ENCODE measurements at regions not wholly inside any gene's neighbourhood (a gene's known extent, or its start where the extent isn't known, plus 50 kb on each side); places are given as distances from the start of the nearest gene placed in this dataset.

- no peak for TF ChIP-seq ZNF234 (CRISPR knock-in tag; conservative IDR thresholded peaks at IDR 0.05)
- no peak for TF ChIP-seq ZBTB43 (CRISPR knock-in tag; conservative IDR thresholded peaks at IDR 0.05)
- TF ChIP-seq ZNF460 (CRISPR knock-in tag; IDR thresholded peaks at IDR 0.05; ENCODE audit: borderline replicate concordance) = no peak
- TF ChIP-seq ARNT2 (CRISPR knock-in tag; IDR thresholded peaks at IDR 0.05; ENCODE audit: low read depth) = no peak
- TF ChIP-seq SRSF4 (IDR thresholded peaks at IDR 0.05; ENCODE audit: low read depth, low read length, poor library complexity, severe bottlenecking) = no peak
- TF ChIP-seq, protein P1, sequence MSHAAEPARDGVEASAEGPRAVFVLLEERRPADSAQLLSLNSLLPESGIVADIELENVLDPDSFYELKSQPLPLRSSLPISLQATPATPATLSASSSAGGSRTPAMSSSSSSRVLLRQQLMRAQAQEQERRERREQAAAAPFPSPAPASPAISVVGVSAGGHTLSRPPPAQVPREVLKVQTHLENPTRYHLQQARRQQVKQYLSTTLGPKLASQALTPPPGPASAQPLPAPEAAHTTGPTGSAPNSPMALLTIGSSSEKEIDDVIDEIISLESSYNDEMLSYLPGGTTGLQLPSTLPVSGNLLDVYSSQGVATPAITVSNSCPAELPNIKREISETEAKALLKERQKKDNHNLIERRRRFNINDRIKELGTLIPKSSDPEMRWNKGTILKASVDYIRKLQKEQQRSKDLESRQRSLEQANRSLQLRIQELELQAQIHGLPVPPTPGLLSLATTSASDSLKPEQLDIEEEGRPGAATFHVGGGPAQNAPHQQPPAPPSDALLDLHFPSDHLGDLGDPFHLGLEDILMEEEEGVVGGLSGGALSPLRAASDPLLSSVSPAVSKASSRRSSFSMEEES (CRISPR knock-in tag; IDR thresholded peaks at IDR 0.05) = 0 out of 2 replicates have a peak, but pooled peaks have one; percentile 41
- no peak for TF ChIP-seq IKZF4 (CRISPR knock-in tag; IDR thresholded peaks at IDR 0.05; ENCODE audit: borderline replicate concordance, low read depth, not compliant biosample characterization)
- no peak for TF ChIP-seq E2F2 (CRISPR knock-in tag; IDR thresholded peaks at IDR 0.05; ENCODE audit: borderline replicate concordance)
- no peak for TF ChIP-seq ZFP62 (CRISPR knock-in tag; IDR thresholded peaks at IDR 0.05)
- TF ChIP-seq HDAC2 (CRISPR knock-in tag; IDR thresholded peaks at IDR 0.05) = peak; percentile 64; the same call in 1 of the 2 replicates
- TF ChIP-seq TEAD2 (CRISPR knock-in tag; IDR thresholded peaks at IDR 0.05) = no peak
- no peak for TF ChIP-seq SOX6 (IDR thresholded peaks at IDR 0.05)
- TF ChIP-seq SOX6 (CRISPR knock-in tag; IDR thresholded peaks at IDR 0.05) = peak; percentile 51
- peak; percentile 70; the same call in 1 of the 2 replicates for TF ChIP-seq RFXANK (CRISPR knock-in tag; IDR thresholded peaks at IDR 0.05)
- TF ChIP-seq FOXJ3 (CRISPR knock-in tag; IDR thresholded peaks at IDR 0.05; ENCODE audit: borderline replicate concordance) = peak; percentile 90
- no peak for TF ChIP-seq ZNF775 (CRISPR knock-in tag; IDR thresholded peaks at IDR 0.05; ENCODE audit: borderline replicate concordance)
- TF ChIP-seq ZNF816 (CRISPR knock-in tag; IDR thresholded peaks at IDR 0.05; ENCODE audit: borderline replicate concordance) = no peak
- peak; percentile 45; the same call in 1 of the 2 replicates for TF ChIP-seq PHF21A (CRISPR knock-in tag; IDR thresholded peaks at IDR 0.05)
- no peak for TF ChIP-seq ZNF549 (CRISPR knock-in tag; IDR thresholded peaks at IDR 0.05)
- no peak for TF ChIP-seq RELA (CRISPR knock-in tag; IDR thresholded peaks at IDR 0.05)
- no peak for TF ChIP-seq ZNF367 (CRISPR knock-in tag; IDR thresholded peaks at IDR 0.05; ENCODE audit: borderline replicate concordance)
- peak; percentile 26; the same call in 1 of the 2 replicates for TF ChIP-seq ZNF292 (CRISPR knock-in tag; IDR thresholded peaks at IDR 0.05; ENCODE audit: borderline replicate concordance, low read depth)
- peak; percentile 92 for TF ChIP-seq ARID5B (CRISPR knock-in tag; IDR thresholded peaks at IDR 0.05)
- no peak for TF ChIP-seq ZNF768 (CRISPR knock-in tag; IDR thresholded peaks at IDR 0.05)
Measured at GRCh38 chr14:59013672-59014298, 174.7 kb upstream of the DAAM1 start (continued).

All from HepG2 (cell line).